NB4 (cell line): ENCODE measurements at regions not wholly inside any gene's neighbourhood (a gene's known extent, or its start where the extent isn't known, plus 50 kb on each side); places are given as distances from the start of the nearest gene placed in this dataset.
"Not testable (repeated sequence)": the region's sequence is repeated elsewhere in the genome, so short reads cannot be mapped to it uniquely, and the experiment has no call there.

Source experiments
- DNase-seq: peaks from one replicate; pipeline ENCODE4 v3.0.0; 2010; ENCODE audit warnings: low read depth
- H3K4me3 ChIP-seq: one replicate; pipeline ENCODE4 v1.5.1; 2011; ENCODE audit warnings: mild to moderate bottlenecking, low read depth, low read length, moderate library complexity
- CTCF ChIP-seq: IDR thresholded peaks from one replicate; pipeline ENCODE4 v1.5.1; 2012; ENCODE audit warnings: low read depth, low read length
- MAX ChIP-seq: IDR thresholded peaks from 2 replicates; pipeline ENCODE4 v1.6.1; 2011; ENCODE audit warnings: low read depth, low read length
- MYC ChIP-seq: IDR thresholded peaks from 2 replicates; pipeline ENCODE4 v1.6.1; 2011; ENCODE audit warnings: low read depth, low read length
- POLR2A ChIP-seq: IDR thresholded peaks from 2 replicates; pipeline ENCODE4 v1.6.1; 2011; ENCODE audit warnings: mild to moderate bottlenecking; ENCODE audit not compliant: insufficient read length; ENCODE audit errors: extremely low read depth

- TF ChIP-seq MYC, result no peak
- no peak for TF ChIP-seq MAX
- TF ChIP-seq POLR2A, result no peak
- no peak for TF ChIP-seq CTCF
- DNase-seq, result no peak
- no peak overlapping the region for H3K4me3 ChIP-seq
These were observed 110.1 kb upstream of the GRIN3A start for GRCh38 chr9:101848485-101848919.

- no peak for DNase-seq
- H3K4me3 ChIP-seq, result no peak overlapping the region
These were observed 107.7 kb upstream of the GRIN3A start for GRCh38 chr9:101846161-101846560.

GRCh38 chr9:101840694-101841188, 102.3 kb upstream of the GRIN3A start:
- DNase-seq, result no peak
- H3K4me3 ChIP-seq, result no peak overlapping the region

More at GRCh38 chr9:101846161-101846560, 107.7 kb upstream of the GRIN3A start:
- TF ChIP-seq POLR2A (no peak), CTCF (no peak), MAX (no peak), MYC (no peak)

GRCh38 chr9:101838988-101839387, 100.5 kb upstream of the GRIN3A start:
- not testable (repeated sequence) for DNase-seq, H3K4me3 ChIP-seq

More at GRCh38 chr9:101840694-101841188, 102.3 kb upstream of the GRIN3A start:
- TF ChIP-seq CTCF (no peak), POLR2A (no peak), MAX (no peak), MYC (no peak)

- DNase-seq, result no peak
- TF ChIP-seq MYC (no peak), MAX (no peak), POLR2A (no peak), CTCF (no peak)
These were observed 97.6 kb upstream of the GRIN3A start for GRCh38 chr9:101836021-101836420.

GRCh38 chr9:101832486-101832885, 94.0 kb upstream of the GRIN3A start:
- TF ChIP-seq MAX (no peak), MYC (no peak), POLR2A (no peak), CTCF (no peak)
- no peak for DNase-seq
- no peak overlapping the region for H3K4me3 ChIP-seq

More at GRCh38 chr9:101836021-101836420, 97.6 kb upstream of the GRIN3A start:
- no peak overlapping the region for H3K4me3 ChIP-seq

GRCh38 chr9:101821450-101821849, 83.0 kb upstream of the GRIN3A start:
- H3K4me3 ChIP-seq, DNase-seq: not testable (repeated sequence)

- not testable (repeated sequence) for DNase-seq, H3K4me3 ChIP-seq
These were observed 82.5 kb upstream of the GRIN3A start for GRCh38 chr9:101820983-101821382.
